GM03348 (cell line): ENCODE measurements at regions not wholly inside any gene's neighbourhood (a gene's known extent, or its start where the extent isn't known, plus 50 kb on each side); places are given as distances from the start of the nearest gene placed in this dataset.
A peak's percentile ranks its signal among the peaks of the same experiment; 100 is the strongest.
"Not testable (repeated sequence)": the region's sequence is repeated elsewhere in the genome, so short reads cannot be mapped to it uniquely, and the experiment has no call there.

ENCODE experiments used
- DNase-seq: peaks from one replicate; pipeline ENCODE4 v3.0.0; 2012; ENCODE audit warnings: low spot score

DNA sequence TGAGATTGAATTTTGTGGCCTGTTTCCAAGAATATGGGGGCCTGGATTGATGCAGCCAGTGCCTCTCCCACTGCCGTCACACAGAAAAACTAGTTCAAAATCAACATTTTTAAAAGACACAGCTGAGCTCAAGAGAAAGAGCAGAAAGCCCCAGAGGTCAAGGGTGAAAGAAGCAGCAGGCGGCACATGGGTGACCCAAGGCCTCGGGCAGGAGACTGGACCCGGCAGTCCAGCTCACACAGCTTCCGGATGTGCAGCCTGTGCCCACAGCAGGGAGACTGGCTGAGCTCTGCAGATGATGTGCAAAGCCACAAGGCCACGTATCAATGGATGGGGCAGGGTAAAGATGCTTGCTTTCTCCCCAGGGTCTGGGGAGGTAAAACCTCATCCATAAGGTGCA is 50.4 kb upstream of the RNF32 start:
- DNase-seq, result no peak

DNA sequence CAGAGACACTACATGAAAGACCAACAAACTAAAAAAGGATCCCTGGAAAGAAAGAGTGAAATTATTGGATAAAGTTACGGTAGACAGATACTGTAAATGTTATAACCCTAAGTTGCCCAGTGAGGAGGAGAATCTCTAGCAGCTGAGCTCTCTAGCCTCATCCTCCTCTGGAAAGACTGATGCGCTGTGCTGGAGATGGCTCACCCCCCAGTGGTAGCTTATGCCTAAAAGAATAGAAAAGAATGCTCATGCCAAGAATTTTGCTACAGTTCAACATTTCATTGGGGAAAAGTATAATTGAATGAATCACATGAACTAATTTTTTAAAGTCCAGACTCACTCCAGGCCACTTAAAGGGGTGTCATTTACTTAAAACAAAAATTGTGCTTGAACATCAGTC is 50.8 kb upstream of the RNF32 start:
- no peak for DNase-seq

DNA sequence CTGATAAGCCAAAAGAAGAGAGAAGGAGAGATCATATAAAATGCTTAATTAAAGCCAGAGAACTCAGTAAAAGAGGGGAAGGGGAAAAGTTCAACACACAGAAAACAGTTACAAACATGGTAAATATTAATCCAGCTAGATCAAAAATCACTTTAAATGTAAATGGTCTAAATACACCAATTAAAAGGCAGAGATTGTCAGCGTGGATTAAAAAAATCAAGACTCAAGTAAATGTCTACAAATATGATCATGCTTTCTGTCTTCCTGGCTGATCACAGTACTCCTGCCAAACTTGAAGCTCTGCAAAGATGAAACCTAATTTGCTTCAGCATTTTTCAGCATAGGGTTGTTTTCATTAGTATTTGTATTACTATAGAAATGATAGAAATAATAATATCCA is 54.6 kb upstream of the RNF32 start:
- no peak for DNase-seq

DNA sequence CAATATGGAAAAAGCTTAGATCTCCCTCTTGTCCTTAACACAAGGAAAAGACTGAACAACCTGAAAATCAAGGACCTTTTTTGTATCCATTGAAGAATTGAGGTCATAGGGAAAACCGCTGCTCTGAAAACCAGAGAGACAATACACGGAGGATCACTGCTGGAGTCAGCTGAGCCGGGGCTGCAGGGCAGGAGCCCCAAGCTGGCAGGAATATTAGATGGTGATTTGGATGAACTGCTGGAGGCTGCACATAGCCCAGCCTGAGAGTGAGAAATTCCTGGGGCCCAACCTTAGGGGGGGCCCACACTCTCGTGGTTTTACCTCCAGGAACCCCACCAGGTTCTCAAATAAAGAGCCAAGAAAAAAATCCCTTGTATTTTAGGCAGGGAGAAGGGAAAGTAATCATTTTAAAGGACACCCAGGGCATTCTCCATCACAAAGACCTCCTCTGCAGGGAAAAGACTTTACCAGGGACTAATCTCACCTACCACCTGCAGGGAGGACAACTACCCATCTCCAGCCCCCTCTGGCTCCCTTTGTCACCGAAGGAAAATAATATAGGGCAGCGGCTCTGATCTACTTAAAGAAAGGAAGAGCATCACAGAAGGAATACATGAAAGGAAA is 55.4 kb upstream of the RNF32 start:
- no peak for DNase-seq

DNA sequence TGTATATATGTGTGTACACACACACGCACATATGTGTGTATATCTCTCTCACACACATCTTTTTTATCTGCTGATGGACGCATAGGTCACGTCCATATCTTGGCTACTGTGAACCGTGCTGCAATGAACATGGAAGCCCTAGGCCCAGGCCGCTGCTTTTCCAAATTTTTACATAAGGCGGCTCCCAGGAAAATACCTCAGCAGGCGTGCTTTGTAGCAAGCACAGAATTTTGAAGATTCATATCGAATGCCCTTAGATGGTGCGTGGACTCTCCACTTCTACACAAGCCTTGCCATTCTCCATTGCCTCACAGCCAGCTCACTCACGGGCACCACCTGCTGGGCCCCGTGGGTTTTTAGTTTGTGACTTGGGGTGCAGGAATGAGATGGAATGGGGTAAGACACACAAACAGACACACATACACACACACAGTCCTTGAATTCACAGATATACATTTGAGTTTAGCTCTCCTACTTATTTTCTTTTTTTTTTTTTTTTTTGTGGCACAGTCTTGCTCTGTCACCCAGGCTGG is 57.9 kb upstream of the RNF32 start:
- no peak for DNase-seq

DNA sequence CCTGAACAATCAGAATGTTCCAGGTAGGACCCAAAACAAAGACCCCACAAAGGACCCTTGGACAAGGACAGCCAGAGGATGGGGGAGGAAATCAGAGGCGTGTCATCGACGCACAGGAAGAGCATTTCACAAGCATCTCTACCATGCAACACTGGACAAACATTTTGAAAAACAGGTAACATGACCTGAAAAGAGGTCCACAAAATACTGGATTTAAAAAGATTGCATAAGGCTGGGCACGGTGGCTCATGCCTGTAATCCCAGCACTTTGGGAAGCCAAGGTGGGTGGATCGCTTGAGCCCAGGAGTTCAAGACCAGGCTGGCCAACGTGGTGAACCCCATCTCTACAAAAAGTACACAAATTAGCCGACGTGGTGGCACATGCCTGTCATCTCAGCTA is 60.5 kb upstream of the RNF32 start:
- DNase-seq, result no peak

DNA sequence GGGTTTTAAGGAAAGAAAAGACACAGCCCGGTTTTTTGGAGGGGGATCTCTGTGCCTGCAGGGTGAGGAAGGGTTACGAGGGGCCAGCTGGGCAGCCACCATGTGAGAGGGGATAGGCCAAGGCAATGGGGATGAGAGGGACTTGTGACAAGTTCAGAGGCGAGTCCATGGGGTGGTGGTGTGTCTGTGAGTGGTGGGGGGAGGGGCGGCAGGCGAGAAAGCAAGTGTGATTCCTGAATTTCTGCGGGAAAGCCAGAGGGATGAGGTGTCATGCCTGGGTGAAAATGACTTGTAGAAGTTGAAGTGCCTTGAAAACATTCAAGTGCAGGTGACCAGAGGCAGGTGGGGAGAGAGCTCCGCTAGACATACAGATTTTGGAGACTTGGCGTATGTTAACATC is 61.0 kb upstream of the RNF32 start:
- no peak for DNase-seq

DNA sequence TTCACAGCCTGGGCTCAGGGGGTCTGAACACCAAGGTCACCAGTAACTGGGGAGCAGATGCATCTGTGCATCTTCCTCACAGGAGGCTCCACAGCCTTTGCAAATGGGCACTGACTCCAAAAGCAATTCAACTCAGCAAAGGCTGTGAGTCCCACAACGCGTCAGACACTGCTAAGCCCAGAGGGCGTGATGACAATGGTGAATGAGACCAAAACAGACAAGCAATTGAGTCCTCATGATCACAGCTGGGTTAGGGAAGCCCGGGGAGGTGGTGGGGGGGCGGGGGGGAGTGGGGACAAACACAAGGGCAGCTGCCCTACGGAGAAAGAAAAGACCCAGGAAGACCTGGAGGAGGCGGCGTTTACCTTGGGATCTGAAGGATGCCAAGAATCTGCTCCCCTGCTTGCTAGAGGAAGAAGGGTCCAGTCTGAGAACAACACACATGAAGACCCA is 61.6 kb upstream of the RNF32 start:
- no peak for DNase-seq

DNA sequence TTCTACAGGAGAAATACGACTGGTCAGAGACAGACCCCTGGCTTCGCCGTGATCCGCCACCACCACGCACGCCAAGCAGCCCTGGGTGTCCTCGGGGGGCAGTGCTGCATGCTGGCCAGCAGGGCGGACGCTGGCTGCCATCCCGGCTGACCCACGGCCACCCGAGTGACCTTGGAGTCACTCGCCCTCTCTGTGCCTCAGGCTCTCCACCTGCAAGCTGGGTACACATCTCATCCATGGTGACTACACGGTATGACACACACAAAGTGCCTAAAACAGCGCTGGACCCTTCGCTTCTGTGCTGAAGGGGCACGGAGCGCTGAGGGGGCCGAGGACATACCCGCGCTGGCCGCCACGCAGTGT is 62.0 kb upstream of the RNF32 start:
- DNase-seq, result no peak

DNA sequence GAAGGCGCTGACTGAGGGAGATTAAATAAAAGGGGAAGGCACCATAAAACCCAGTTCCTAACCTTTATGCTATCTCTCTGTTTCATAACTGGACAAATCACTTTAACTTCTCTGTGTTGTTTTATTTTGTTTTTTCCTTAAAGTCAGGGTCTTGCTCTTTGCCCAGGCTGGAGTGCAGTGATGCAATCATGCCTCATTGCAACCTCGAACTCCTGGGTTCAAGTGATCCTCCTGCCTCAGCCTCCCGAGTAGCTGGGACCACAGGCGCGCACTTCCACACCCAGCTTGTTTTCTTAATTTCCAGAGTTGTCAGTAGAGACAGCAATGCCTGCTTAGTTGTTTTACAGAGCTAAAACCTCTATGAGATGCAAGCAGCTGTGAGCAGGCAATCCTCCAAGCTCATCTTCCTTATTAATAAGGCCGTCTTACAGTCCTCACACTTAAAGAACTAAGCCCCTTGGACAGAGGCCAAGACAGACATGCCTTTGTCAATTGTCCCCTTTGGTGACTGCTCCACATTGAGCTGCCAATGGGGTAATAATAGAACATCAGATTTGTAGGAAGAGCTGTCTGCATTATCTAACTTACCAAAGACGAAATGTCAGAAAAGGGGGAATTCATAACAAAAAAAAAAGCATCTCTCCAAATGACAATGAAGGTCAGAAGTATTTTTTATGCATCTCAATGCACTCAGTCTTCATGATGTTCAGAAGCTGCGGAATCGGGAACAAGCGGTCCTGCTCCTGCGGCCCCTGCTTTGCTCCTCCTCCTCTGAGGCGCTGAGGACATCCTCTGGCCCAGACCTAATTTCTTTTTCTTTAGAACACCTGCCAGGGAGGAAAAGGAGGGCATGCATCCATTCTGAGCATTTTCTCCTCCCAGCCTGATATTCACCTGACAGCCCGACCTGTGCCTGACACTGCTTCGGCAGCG is 62.7 kb upstream of the RNF32 start:
- no peak for DNase-seq

DNA sequence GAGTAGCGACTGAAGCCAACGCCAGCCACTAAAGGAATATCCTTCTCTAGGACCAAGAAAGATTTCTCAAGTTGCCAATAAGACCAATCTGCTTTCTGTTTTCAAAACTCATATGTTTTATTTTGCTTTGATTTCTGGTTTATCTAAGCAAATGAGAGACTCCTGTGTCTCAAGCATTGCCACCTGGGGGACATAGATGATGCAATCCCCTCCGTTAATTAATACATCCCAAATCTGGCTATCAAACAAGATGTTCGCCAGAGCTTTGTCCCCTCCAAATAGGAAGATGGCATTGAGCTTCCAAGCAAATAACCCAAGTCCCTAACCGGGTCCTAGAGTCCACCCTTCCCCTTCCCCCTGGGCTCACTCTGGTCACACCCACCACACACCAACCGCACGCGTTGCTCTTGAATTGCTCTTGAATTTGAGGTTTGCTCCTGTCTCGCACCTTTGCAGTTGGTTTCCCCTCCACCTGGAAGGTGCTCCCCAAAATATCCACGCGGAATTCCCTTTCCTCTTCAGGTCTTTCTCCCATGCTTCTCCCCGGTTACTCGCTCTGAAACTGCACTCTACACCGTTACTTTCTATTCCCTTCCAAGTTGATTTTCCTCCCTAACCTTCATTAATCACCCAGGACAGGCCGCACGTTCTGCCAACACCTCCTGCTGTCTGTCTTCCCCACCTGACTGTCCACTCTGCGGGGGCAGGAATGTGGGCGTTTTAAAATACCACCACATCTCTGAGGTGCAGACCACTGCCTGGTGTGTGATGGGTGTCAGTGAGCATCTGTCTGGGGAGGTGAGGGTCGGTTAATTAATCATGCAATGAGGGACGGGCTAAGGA is 64.1 kb upstream of the RNF32 start:
- DNase-seq, result no peak

DNA sequence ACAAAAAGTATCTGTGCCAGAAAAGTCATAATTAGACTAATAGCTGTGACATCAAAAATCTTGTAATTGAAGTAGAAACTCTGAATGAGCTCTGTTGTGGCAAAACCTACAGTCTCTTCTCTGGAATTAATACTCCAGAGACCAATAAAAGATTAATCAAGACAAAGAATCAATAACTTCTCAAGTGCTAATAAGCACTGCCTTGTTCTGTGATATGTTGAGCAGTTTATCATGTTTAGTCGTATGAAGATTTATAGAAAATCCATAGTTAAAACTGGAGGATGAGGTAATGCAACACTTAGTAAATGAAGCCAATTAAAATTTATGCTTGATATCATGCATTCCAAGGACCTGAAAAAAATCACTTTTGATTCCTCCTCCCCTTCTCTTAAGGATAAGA is 72.3 kb upstream of the RNF32 start:
- no peak for DNase-seq

DNA sequence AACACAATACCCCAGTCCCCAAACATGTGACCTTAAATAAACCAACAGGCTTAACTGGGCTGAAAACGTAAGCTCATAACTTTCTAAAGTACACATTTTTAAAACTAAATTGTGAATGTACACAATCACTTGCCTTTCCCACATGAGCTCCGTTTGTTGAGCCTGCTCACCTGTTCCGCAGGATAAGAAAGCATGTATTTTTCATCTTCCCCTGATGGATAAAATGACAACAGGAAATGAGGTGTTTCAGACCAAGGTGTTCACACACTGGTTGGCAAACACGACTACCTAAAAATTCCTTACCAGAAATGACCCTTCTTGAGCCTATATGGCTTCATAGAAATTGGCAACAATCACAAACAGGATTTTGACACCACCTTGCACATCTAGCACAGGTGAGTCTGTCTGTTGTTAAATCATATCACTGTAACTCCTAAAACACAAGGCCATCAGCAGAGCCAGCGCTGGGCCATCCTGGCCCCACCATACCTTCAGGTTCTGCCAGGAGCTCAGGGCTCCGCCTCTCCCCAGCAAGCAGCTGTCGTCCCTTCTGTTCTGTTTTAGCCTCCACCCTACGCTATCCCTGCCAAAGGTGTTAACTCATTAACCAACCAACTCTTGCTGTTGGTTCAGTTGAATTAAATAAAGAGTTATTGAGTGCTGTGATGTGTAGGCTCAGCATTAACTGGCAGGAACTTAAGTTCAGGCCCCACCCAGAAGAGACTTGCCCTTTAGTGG is 73.6 kb upstream of the RNF32 start:
- no peak for DNase-seq

DNA sequence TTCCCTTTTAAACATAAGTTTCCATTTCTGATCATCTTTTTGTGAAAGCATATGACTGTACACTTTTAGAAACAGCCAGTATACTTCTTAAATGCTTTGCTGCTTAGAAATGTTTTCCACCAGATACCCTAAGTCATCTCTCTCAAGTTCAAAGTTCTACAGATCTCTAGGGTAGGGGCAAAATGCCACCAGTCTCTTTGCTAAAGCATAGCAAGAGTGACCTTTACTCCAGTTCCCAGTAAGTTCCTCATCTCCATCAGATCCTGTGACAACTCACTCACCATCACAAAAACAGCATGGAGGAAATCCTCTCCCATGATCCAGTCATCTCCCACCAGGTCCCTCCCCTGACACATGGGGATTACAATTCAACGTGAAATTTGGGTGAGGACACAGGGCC is 75.6 kb upstream of the RNF32 start:
- DNase-seq, result not testable (repeated sequence)

DNA sequence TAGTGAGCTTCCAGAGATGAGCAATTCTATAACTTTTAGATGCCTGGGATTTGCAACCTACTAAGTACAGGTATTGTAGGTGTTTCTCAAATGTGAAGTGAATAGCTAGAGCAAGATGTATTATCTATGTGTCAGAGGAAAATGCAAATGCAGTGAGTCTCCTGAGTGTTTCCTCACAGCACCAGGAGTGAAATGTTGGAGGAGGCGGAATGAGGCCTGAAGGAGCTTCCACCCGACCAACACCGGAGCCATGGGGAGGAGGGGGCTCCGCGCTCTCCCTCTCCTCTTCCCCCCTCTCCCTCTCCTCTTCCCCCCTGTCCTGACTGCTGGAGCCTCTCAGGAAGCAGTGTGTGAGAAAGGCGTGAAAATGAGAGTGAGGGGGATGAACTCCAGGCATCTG is 79.9 kb upstream of the RNF32 start:
- DNase-seq, result no peak

DNA sequence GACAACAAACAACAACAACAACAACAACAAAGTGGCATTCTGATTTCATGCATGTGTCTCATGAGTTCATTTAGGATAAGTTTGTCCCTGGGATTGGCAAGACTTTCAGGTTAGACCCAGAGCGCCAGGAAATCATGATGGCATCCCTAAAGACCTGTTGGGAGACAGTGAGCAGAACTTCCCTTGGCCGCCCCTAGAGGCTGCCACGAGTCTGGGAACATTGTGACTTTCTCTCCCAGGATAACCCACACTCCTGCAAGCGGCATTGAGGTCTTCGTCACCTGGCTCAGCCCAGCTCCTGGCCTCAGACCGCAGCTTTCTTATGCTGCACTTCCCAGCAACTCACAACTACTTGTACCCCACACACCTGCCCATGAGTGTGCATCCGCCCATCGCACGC is 80.5 kb upstream of the RNF32 start:
- DNase-seq, result no peak

DNA sequence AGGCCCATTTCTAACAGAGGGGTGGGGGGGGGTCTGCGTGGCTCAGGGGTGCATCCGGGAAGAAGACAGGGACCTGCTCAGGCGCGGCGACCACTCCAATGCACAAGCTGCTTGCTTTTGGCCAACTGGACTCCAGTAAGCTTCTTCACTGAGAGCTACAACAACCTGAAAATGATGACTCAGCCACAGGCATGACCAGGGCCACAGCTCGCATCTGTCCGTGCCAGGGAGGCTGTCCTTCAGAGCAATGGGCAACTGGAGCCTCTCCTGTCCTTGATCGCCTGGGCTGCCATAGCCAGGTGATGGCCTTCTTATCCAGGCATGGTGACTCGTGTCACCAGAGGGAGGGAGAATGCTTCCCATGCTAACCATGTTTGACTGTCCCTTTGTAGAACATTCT is 81.6 kb upstream of the RNF32 start:
- DNase-seq, result no peak

DNA sequence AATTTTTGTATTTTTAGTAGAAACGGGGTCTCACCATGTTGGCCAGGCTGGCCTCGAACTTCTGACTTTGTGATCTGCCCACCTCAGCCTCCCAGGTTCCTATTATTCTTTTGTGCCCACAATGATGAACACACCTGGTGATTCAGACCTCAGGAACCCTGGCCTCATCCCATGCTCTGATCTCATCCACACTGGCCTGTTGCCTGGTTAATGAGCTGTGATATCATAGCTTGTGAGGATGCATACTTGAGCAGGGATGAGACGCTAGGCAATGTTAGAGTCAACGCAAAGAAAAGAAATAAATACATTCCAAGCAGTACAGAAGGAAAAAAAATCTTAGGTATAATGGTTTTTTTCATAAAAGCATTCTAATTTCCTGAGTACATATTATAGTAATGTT is 82.4 kb upstream of the RNF32 start:
- DNase-seq, result peak; percentile 17

DNA sequence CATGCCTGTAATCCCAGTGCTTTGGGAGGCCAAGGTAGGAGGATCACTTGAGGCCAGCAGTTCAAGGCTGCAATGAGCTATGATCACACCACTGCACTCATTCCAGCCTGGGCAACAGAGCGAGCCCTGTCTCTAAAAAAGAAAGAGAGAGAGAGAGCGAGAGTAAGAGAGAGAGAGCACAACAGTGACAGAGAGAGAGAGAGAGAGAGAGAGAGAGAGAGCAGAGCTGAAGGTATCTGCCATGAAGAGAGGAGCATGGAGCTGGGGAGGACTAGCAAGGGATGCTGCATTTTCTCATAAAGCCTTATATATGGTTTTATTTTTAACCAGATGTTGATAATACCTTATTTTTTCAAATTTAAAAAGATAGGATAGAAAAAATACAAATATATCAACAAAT is 84.5 kb upstream of the RNF32 start:
- DNase-seq, result no peak

DNA sequence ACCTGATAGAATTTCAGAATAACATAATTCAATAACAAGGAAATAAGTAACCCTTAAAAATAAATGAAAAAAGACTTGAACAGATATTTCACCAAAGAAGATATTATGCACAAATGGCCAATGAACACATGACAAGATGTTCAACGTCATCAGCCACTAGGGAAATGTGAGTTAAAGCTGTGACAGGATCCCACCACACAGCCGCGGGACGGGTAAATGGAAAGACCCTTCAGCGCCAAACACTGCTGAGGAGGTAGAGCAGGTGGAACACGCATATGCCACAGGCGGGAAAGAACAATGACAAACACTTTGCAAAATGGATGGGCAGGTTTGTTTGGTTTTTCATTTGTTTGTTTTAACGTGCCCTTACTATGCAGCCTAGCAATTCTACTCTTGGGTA is 86.1 kb upstream of the RNF32 start:
- DNase-seq, result no peak

DNA sequence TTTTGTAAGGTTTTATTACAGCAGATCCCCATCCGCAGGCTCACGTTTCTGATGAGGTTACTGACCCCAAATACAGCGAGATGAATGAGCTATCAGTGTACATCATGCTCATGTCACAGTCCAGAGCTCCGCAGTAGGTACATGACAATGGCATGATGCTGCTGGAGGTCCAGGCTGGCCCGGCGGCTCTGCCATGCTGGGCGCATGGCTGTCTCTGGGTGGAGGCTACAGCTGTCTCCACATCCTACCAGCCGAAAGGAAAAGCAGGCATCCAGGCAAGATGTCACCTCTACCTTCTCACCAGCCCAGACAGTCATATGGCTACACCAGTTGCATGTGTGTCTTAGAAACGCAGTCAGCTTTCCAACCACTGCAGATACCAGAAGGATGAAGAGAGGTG is 90.9 kb upstream of the RNF32 start:
- no peak for DNase-seq
